Neural progenitor cell (in vitro differentiated cells): ENCODE measurements at regions not wholly inside any gene's neighbourhood (a gene's known extent, or its start where the extent isn't known, plus 50 kb on each side); places are given as distances from the start of the nearest gene placed in this dataset.
"Not testable (repeated sequence)": the region's sequence is repeated elsewhere in the genome, so short reads cannot be mapped to it uniquely, and the experiment has no call there.

ENCODE experiments used
- DNase-seq: peaks from one replicate; pipeline ENCODE4 v3.0.0-alpha.2; 2016; ENCODE audit warnings: low spot score
- H2AFZ ChIP-seq: fragments of 200-600 bp; sonication (generic); replicated peaks from 2 replicates; pipeline ENCODE4 v1.6.1; 2016; ENCODE audit warnings: antibody characterized with exemption
- H3F3A ChIP-seq: fragments of 200-600 bp; sonication (generic); 2 replicates; pipeline ENCODE4 v1.6.1; 2016; ENCODE audit warnings: antibody characterized with exemption, low read depth
- H3K27ac ChIP-seq: fragments of 200-600 bp; sonication (generic); 2 replicates; pipeline ENCODE4 v1.5.1; 2016; ENCODE audit warnings: mild to moderate bottlenecking
- H3K27me3 ChIP-seq: fragments of 200-600 bp; sonication (generic); 2 replicates; pipeline ENCODE4 v1.6.1; 2016; ENCODE audit warnings: mild to moderate bottlenecking, moderate library complexity
- H3K36me3 ChIP-seq: fragments of 200-600 bp; sonication (generic); 2 replicates; pipeline ENCODE4 v1.5.1; 2016
- H3K4me1 ChIP-seq: fragments of 200-600 bp; sonication (generic); 2 replicates; pipeline ENCODE4 v1.6.1; 2016; ENCODE audit warnings: mixed run types
- H3K4me2 ChIP-seq: fragments of 200-600 bp; sonication (generic); 2 replicates; pipeline ENCODE4 v1.6.1; 2016
- H3K4me3 ChIP-seq: fragments of 200-600 bp; sonication (generic); 2 replicates; pipeline ENCODE4 v1.5.1; 2016
- H3K79me2 ChIP-seq: fragments of 200-600 bp; sonication (generic); 2 replicates; pipeline ENCODE4 v1.6.1; 2016; ENCODE audit warnings: low read depth
- H3K9ac ChIP-seq: fragments of 200-600 bp; sonication (generic); 2 replicates; pipeline ENCODE4 v1.6.1; 2016
- H3K9me3 ChIP-seq: fragments of 200-600 bp; sonication (generic); 2 replicates; pipeline ENCODE4 v1.5.1; 2016; ENCODE audit warnings: low read depth
- H4K20me1 ChIP-seq: fragments of 200-600 bp; sonication (generic); 2 replicates; pipeline ENCODE4 v1.6.1; 2016; ENCODE audit warnings: low read depth
- H3K27ac Mint-ChIP-seq: 3 replicates; pipeline ENCODE4 v1.8.0; 2021; ENCODE audit warnings: mixed read lengths
- H3K27me3 Mint-ChIP-seq: 2 replicates; pipeline ENCODE4 v1.8.0; 2022; ENCODE audit warnings: low read depth, mild to moderate bottlenecking, inconsistent platforms, moderate library complexity, mixed read lengths; ENCODE audit not compliant: insufficient read depth
- H3K36me3 Mint-ChIP-seq: 3 replicates; pipeline ENCODE4 v1.8.0; 2021; ENCODE audit warnings: mixed read lengths
- H3K4me1 Mint-ChIP-seq: 3 replicates; pipeline ENCODE4 v1.8.0; 2021; ENCODE audit warnings: mixed read lengths
- H3K4me3 Mint-ChIP-seq: 3 replicates; pipeline ENCODE4 v1.8.0; 2021; ENCODE audit warnings: mild to moderate bottlenecking, moderate library complexity, mixed read lengths
- H3K9me3 Mint-ChIP-seq: 3 replicates; pipeline ENCODE4 v1.8.0; 2020; ENCODE audit warnings: mixed read lengths
- EZH2 ChIP-seq: fragments of 200-600 bp; sonication (generic); IDR thresholded peaks from 2 replicates; pipeline ENCODE4 v1.6.1; 2017; ENCODE audit warnings: antibody characterized with exemption, mild to moderate bottlenecking, moderate library complexity
- EZH2phosphoT487 ChIP-seq: fragments of 200-600 bp; sonication (generic); IDR thresholded peaks from 2 replicates; pipeline ENCODE4 v1.6.1; 2017; ENCODE audit warnings: antibody characterized with exemption
- TF ChIP-seq, protein P1 (sequence below): fragments of 200-600 bp; sonication (generic); IDR thresholded peaks from 2 replicates; pipeline ENCODE4 v1.5.1; 2017; ENCODE audit warnings: antibody characterized with exemption, mild to moderate bottlenecking

- Mint-ChIP-seq H3K4me3 (no peak overlapping the region), H3K27ac (no peak overlapping the region), H3K27me3 (no peaks in the 10 kb centered on the region), H3K36me3 (no peaks in the 10 kb centered on the region), H3K4me1 (peaks cover 3% of the 10 kb centered on the region), H3K9me3 (peaks cover 7% of the 10 kb centered on the region)
- Histone ChIP-seq H3K9me3 (peaks cover 5% of the 10 kb centered on the region), H3K27ac (no peak overlapping the region), H3K4me2 (peak overlapping the region; percentile 14), H3K4me3 (no peak overlapping the region), H3K4me1 (peaks cover 15% of the 10 kb centered on the region), H2AFZ (peak overlapping the region; percentile 78), H3K9ac (no peak overlapping the region), H3K36me3 (no peaks in the 10 kb centered on the region), H4K20me1 (no peaks in the 10 kb centered on the region), H3F3A (no peaks in the 10 kb centered on the region), H3K27me3 (no peaks in the 10 kb centered on the region), H3K79me2 (no peaks in the 10 kb centered on the region)
- no peak for DNase-seq
- TF ChIP-seq EZH2 (no peak), EZH2phosphoT487 (no peak)
- TF ChIP-seq, protein P1, sequence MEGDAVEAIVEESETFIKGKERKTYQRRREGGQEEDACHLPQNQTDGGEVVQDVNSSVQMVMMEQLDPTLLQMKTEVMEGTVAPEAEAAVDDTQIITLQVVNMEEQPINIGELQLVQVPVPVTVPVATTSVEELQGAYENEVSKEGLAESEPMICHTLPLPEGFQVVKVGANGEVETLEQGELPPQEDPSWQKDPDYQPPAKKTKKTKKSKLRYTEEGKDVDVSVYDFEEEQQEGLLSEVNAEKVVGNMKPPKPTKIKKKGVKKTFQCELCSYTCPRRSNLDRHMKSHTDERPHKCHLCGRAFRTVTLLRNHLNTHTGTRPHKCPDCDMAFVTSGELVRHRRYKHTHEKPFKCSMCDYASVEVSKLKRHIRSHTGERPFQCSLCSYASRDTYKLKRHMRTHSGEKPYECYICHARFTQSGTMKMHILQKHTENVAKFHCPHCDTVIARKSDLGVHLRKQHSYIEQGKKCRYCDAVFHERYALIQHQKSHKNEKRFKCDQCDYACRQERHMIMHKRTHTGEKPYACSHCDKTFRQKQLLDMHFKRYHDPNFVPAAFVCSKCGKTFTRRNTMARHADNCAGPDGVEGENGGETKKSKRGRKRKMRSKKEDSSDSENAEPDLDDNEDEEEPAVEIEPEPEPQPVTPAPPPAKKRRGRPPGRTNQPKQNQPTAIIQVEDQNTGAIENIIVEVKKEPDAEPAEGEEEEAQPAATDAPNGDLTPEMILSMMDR = no peak
These were observed 1666.1 kb upstream of the WWC1 start for GRCh38 chr5:166625210-166625865.

DNA sequence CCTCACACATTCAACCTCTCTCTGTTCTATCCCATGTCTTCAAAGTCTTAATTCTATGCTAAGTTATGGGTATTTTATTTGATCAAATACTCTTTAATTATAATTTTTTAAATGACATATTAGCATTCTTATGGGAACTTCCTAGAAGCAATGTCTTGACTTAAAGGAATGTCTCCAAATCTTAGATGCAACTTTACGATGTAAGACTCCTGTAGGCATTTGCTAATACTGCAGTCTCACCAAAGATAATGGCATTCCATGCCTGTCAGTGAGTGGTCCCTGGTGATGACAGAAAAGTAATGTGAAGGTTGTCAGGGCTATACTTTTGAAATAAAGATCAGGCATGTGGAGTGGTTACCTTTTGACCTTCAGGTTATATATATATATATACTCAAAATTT lies 1654.2 kb upstream of the WWC1 start:
- H3K4me3 Mint-ChIP-seq = no peak overlapping the region
- no peak for DNase-seq
- H3K4me1 Mint-ChIP-seq = peaks cover 9% of the 10 kb centered on the region
- Histone ChIP-seq H3K4me3 (no peak overlapping the region), H3K27ac (no peak overlapping the region), H2AFZ (no peak overlapping the region), H3K36me3 (no peaks in the 10 kb centered on the region), H3K9me3 (no peaks in the 10 kb centered on the region), H3K9ac (no peak overlapping the region), H3K4me2 (no peak overlapping the region), H3K27me3 (no peaks in the 10 kb centered on the region), H3F3A (peaks cover 11% of the 10 kb centered on the region), H3K79me2 (no peaks in the 10 kb centered on the region), H4K20me1 (no peaks in the 10 kb centered on the region), H3K4me1 (peaks cover 9% of the 10 kb centered on the region)
- no peaks in the 10 kb centered on the region for H3K9me3 Mint-ChIP-seq
- TF ChIP-seq, protein P1 = no peak
- TF ChIP-seq EZH2 (no peak), EZH2phosphoT487 (no peak)
- no peaks in the 10 kb centered on the region for H3K36me3 Mint-ChIP-seq
- peaks cover 3% of the 10 kb centered on the region for H3K27me3 Mint-ChIP-seq
- H3K27ac Mint-ChIP-seq = no peak overlapping the region

DNA sequence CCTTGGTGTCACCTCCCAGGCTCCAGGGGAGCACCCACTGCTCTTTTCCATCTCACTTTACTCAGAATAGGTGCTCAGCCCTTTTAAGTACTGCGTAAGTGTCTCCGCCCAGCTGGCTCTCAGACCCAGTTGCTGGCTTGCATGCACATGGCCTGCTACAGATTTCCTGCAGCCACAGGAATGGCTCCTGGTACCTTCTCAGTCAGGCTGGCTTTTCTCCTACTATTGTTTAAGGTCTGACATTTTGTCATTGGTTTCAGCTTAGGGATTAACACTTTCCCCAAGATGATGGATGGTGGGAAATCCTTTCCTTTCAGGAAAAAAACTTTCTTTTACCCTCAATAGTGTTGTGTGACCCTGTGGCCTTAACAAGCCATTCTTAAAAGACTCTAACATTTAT lies 1652.3 kb upstream of the WWC1 start:
- Mint-ChIP-seq H3K9me3 (peaks cover 5% of the 10 kb centered on the region), H3K36me3 (no peaks in the 10 kb centered on the region), H3K27me3 (peaks cover 3% of the 10 kb centered on the region), H3K4me1 (peaks cover 9% of the 10 kb centered on the region), H3K4me3 (no peak overlapping the region), H3K27ac (no peak overlapping the region)
- Histone ChIP-seq H3K4me3 (no peak overlapping the region), H3K4me1 (peaks cover 11% of the 10 kb centered on the region), H3K36me3 (no peaks in the 10 kb centered on the region), H3K4me2 (peak overlapping the region; percentile 6), H3F3A (peaks cover 11% of the 10 kb centered on the region), H3K27ac (no peak overlapping the region), H2AFZ (peak overlapping the region; percentile 28), H3K79me2 (no peaks in the 10 kb centered on the region), H3K9ac (no peak overlapping the region), H4K20me1 (no peaks in the 10 kb centered on the region), H3K27me3 (no peaks in the 10 kb centered on the region), H3K9me3 (no peaks in the 10 kb centered on the region)
- peak; percentile 50 for DNase-seq
- TF ChIP-seq, protein P1 = no peak
- TF ChIP-seq EZH2 = no peak
- TF ChIP-seq EZH2phosphoT487 = no peak

DNA sequence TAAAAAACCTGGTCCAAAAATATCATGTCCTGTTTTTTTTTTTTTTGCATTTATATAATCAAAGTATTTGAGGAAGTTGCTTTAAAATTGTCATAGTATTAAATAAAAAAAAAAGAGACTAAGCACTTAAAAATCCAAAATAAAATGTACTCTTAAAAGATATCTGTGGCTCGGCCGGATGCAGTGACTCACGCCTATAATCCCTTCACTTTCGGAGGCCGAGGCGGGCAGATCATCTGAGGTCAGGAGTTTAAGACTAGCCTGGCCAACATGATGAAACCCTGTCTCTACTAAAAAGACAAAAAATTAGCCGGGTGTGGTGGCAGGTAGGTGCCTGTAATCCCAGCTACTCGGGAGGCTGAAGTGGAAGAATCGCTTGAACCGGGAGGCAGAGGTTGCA lies 1651.3 kb upstream of the WWC1 start:
- H2AFZ ChIP-seq, H3K27ac ChIP-seq, H3K4me3 ChIP-seq, H3K4me2 ChIP-seq, H4K20me1 ChIP-seq, H3K36me3 ChIP-seq, DNase-seq, H3K27ac Mint-ChIP-seq, H3K9me3 ChIP-seq, H3K79me2 ChIP-seq, H3K4me3 Mint-ChIP-seq, H3K27me3 ChIP-seq, H3K36me3 Mint-ChIP-seq, H3K9me3 Mint-ChIP-seq, H3K27me3 Mint-ChIP-seq, H3K9ac ChIP-seq: not testable (repeated sequence)
- peaks cover 14% of the 10 kb centered on the region for H3K4me1 Mint-ChIP-seq
- H3F3A ChIP-seq = peaks cover 11% of the 10 kb centered on the region
- H3K4me1 ChIP-seq = peaks cover 17% of the 10 kb centered on the region
